Activated T-cell treated with anti-CD3 and anti-CD28 coated beads, Interleukin-2, amount 50 U/mL, for 4 hours (primary cell): ENCODE measurements at regions not wholly inside any gene's neighbourhood (a gene's known extent, or its start where the extent isn't known, plus 50 kb on each side); places are given as distances from the start of the nearest gene placed in this dataset.

Experiments
- ATAC-seq, 2 donors: fragments of 200-7000 bp; cut with Tn5 transposase; one replicate each; pipeline ENCODE4 v1.10.0; 2021
- DNase-seq: peaks from one replicate; pipeline ENCODE4 v3.0.0-alpha.2; 2020
- H3K27me3 Mint-ChIP-seq: one replicate; pipeline ENCODE4 v1.8.0; 2021; ENCODE audit warnings: low read depth, mixed read lengths
- H3K36me3 Mint-ChIP-seq: one replicate; pipeline ENCODE4 v1.8.0; 2022; ENCODE audit warnings: mixed read lengths; ENCODE audit not compliant: insufficient read depth
- H3K4me1 Mint-ChIP-seq: one replicate; pipeline ENCODE4 v1.8.0; 2021; ENCODE audit warnings: low read depth, mixed read lengths
- H3K4me3 Mint-ChIP-seq: one replicate; pipeline ENCODE4 v1.8.0; 2021; ENCODE audit warnings: mild to moderate bottlenecking, moderate library complexity, mixed read lengths
- H3K9me3 Mint-ChIP-seq: one replicate; pipeline ENCODE4 v1.8.0; 2021; ENCODE audit warnings: mixed read lengths

- ATAC-seq: no peak
- no peak overlapping the region for H3K4me3 Mint-ChIP-seq
- H3K36me3 Mint-ChIP-seq: no peaks in the 10 kb centered on the region
- no peaks in the 10 kb centered on the region for H3K4me1 Mint-ChIP-seq
- no peak for DNase-seq
- peaks cover 3% of the 10 kb centered on the region for H3K9me3 Mint-ChIP-seq
- H3K27me3 Mint-ChIP-seq: no peaks in the 10 kb centered on the region
Observed at GRCh38 chr5:18325431-18325830, 691.2 kb downstream of the TAF11L14 start.

GRCh38 chr5:18329328-18329727 lies 695.1 kb downstream of the TAF11L14 start:
- no peak overlapping the region for H3K4me3 Mint-ChIP-seq
- H3K4me1 Mint-ChIP-seq: no peaks in the 10 kb centered on the region
- H3K36me3 Mint-ChIP-seq: no peaks in the 10 kb centered on the region
- peaks cover 10% of the 10 kb centered on the region for H3K9me3 Mint-ChIP-seq
- ATAC-seq (no peak), DNase-seq (no peak)
- no peaks in the 10 kb centered on the region for H3K27me3 Mint-ChIP-seq

DNA sequence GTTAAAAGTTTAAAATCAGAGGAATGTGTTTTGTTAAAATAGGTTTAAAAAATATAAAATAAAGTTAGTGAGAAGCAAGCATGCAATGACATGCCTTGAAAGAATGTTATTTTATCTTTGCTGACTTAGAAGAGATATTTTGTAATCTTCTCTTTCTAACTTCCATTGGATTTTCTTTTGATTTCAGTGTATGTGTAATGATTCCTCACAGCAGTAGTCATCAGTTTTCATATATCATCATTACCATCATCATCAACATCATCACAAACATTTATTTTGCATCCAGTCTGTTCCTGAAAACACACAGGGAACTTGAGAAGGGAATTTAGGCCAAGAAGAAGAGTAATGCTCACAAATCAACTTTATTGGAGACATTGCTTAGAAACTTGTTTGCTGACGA lies 699.6 kb downstream of the TAF11L14 start:
- Mint-ChIP-seq H3K9me3 (peaks cover 10% of the 10 kb centered on the region), H3K36me3 (no peaks in the 10 kb centered on the region), H3K4me1 (no peaks in the 10 kb centered on the region), H3K4me3 (no peak overlapping the region), H3K27me3 (no peaks in the 10 kb centered on the region)
- ATAC-seq (no peak), DNase-seq (no peak)

DNA sequence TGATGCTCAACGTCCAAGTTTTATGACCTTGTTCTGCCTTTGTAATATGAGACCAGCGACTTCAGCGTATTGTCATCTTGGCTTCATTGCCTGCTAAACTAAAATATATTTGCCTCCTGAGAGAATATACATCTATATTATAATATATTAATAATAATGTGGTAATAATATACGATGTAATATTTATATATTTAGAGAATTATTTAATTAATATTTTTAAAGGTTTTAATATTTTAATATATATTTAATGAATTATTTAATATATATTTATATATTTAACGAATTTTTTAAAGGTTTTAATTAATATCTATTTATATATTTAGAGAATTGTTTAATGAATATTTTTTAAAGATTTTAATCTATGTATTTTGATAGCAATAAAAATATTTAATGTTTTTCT lies 700.7 kb downstream of the TAF11L14 start:
- Mint-ChIP-seq H3K4me3 (no peak overlapping the region), H3K4me1 (no peaks in the 10 kb centered on the region), H3K36me3 (no peaks in the 10 kb centered on the region), H3K27me3 (no peaks in the 10 kb centered on the region), H3K9me3 (peaks cover 10% of the 10 kb centered on the region)
- ATAC-seq (no peak), DNase-seq (no peak)

DNA sequence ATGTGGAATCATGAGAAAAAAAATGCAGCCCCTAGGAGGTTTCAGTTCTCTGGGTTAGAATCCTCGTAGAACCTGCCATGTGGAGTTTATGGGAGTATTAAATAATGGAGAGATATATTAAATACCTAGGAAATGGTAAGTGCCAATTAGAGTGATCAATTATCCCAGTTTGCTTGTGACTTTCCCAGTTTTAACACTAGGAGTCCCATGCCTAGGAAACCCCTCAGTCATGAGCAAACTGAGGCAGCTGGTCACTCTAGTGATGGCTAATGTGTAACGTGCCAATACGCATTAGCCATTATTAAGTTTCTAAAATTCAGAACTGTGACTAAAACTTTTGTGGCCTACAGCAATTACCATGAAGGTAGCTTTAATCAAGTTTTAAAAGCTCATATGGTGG lies 720.6 kb downstream of the TAF11L14 start:
- Mint-ChIP-seq H3K4me1 (no peaks in the 10 kb centered on the region), H3K4me3 (no peak overlapping the region), H3K9me3 (no peaks in the 10 kb centered on the region), H3K36me3 (no peaks in the 10 kb centered on the region), H3K27me3 (no peaks in the 10 kb centered on the region)
- DNase-seq (no peak), ATAC-seq (no peak)

- no peaks in the 10 kb centered on the region for H3K4me1 Mint-ChIP-seq
- no peaks in the 10 kb centered on the region for H3K27me3 Mint-ChIP-seq
- ATAC-seq (no peak), DNase-seq (no peak)
- H3K9me3 Mint-ChIP-seq: no peaks in the 10 kb centered on the region
- no peaks in the 10 kb centered on the region for H3K36me3 Mint-ChIP-seq
- no peak overlapping the region for H3K4me3 Mint-ChIP-seq
Observed at GRCh38 chr5:18357486-18357885, 723.2 kb downstream of the TAF11L14 start.

DNA sequence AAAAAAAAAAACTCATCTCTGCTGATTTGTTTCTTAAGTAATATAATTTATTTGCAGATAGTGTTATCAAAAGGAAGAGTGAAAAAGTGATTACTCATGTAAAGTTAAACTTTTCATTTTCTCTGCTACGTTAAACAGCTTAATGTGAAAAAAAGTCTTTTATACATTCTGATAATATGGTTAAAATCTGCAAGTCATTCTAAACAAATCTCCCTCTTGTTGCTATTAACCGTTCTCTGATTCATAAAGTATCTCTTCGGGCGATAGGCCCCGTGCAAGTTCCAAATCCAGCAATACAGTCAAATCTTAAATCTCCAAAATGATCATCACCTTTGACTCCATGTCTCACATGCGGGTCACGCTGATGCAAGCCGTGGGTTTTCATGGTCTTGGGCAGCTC lies 732.0 kb downstream of the TAF11L14 start:
- Mint-ChIP-seq H3K4me1 (no peaks in the 10 kb centered on the region), H3K4me3 (no peak overlapping the region), H3K9me3 (no peaks in the 10 kb centered on the region), H3K36me3 (no peaks in the 10 kb centered on the region), H3K27me3 (no peaks in the 10 kb centered on the region)
- ATAC-seq (no peak), DNase-seq (no peak)

DNA sequence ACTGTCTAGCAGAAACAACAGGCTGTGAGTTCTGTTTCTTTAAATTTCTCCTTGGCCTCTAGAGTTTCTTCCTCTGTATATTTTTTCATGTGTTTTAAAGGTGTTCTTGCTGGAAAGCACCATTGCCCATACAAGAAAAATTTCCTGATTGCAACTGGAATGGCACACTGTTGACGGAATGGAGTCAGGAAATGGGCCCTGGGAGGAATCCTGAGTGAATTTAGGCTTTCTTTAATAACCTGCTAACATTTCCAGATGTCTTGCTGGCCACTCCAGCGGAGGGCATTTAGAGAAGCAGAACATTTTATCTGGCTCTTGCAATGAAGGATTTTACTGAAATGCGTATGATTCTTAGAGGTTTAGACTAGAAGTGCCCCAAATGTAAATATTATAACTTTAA lies 736.3 kb downstream of the TAF11L14 start:
- H3K27me3 Mint-ChIP-seq: no peaks in the 10 kb centered on the region
- no peaks in the 10 kb centered on the region for H3K4me1 Mint-ChIP-seq
- DNase-seq: no peak
- no peak overlapping the region for H3K4me3 Mint-ChIP-seq
- no peaks in the 10 kb centered on the region for H3K36me3 Mint-ChIP-seq
- no peaks in the 10 kb centered on the region for H3K9me3 Mint-ChIP-seq
- ATAC-seq: no peak

- no peaks in the 10 kb centered on the region for H3K9me3 Mint-ChIP-seq
- no peaks in the 10 kb centered on the region for H3K4me1 Mint-ChIP-seq
- DNase-seq (no peak), ATAC-seq (no peak)
- no peaks in the 10 kb centered on the region for H3K27me3 Mint-ChIP-seq
- no peak overlapping the region for H3K4me3 Mint-ChIP-seq
- no peaks in the 10 kb centered on the region for H3K36me3 Mint-ChIP-seq
Observed at GRCh38 chr5:18375641-18376040, 741.4 kb downstream of the TAF11L14 start.

DNA sequence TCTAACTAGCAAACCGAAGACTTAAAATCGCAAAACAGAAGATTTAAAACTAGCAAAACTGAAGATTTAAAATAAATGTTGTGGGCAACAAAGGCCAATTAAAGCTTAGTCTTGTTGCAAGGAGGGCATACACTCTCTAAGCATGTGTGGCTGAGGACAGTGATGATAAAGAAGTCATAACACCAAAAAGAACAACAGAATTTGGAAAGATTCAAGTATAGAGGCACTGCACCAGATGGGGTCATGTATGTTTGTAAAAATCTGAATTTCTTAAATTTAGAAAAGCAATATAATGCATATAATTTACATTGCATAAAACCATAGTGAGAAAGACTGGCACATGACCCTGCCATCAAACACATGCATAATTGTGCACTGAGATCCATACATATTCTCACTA lies 743.8 kb downstream of the TAF11L14 start:
- ATAC-seq (no peak), DNase-seq (no peak)
- Mint-ChIP-seq H3K4me1 (no peaks in the 10 kb centered on the region), H3K4me3 (no peak overlapping the region), H3K36me3 (no peaks in the 10 kb centered on the region), H3K27me3 (no peaks in the 10 kb centered on the region), H3K9me3 (no peaks in the 10 kb centered on the region)

DNA sequence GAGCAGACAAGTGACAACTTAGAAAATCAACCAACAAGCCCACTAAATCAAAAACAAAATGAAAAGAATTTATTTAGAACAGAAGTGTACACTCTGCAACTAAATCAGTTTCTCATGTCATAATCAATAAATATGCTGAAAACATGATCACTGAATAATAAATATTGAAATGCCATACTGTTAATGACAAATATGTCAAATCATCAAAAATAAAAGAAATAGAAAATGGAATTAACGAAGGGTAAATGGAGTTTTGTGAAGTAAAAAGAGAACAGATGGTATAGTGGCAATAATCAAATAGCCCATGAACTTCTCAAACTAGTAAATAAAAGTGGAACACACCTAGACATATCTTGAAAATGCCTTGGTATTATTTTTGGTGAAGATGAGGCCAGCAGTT lies 744.9 kb downstream of the TAF11L14 start:
- Mint-ChIP-seq H3K4me3 (no peak overlapping the region), H3K27me3 (no peaks in the 10 kb centered on the region)

DNA sequence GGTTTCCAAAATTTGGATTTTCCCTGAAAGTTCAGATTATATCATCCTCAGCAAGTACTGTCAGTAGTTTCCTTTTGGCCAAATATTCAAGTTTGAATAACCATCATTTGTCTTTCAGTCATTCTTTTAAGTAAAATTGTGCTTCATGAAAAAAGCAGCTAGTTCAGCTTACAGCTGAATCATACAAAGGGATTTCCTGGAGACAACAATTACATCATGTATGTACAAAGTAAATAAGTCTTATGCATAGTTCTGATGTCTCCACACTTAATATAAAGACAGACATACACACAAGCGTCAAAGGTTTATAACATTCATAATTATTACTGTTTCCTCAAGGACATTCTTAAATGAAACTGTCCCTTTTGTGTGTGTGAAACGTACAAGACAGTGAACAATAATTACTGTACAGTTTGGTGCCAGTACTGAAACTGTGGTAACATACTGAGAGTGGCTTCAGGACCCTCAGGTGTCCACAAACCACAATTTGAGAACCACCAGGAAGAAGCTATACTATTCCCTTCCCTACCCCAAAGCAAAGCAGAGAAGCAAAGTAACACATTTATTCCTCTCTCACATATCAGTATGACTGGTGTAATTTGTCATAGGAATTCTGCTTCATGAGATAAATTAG lies 746.6 kb downstream of the TAF11L14 start:
- Mint-ChIP-seq H3K36me3 (no peaks in the 10 kb centered on the region), H3K4me3 (no peak overlapping the region), H3K9me3 (no peaks in the 10 kb centered on the region), H3K4me1 (no peaks in the 10 kb centered on the region), H3K27me3 (no peaks in the 10 kb centered on the region)
- DNase-seq: no peak
- no peak for ATAC-seq

More for the DNA sequence above, 744.9 kb downstream of the TAF11L14 start:
- no peaks in the 10 kb centered on the region for H3K9me3 Mint-ChIP-seq
- ATAC-seq: no peak
- no peaks in the 10 kb centered on the region for H3K4me1 Mint-ChIP-seq
- no peaks in the 10 kb centered on the region for H3K36me3 Mint-ChIP-seq
- no peak for DNase-seq

- no peaks in the 10 kb centered on the region for H3K36me3 Mint-ChIP-seq
- no peaks in the 10 kb centered on the region for H3K4me1 Mint-ChIP-seq
- H3K9me3 Mint-ChIP-seq: no peaks in the 10 kb centered on the region
- H3K4me3 Mint-ChIP-seq: no peak overlapping the region
- H3K27me3 Mint-ChIP-seq: no peaks in the 10 kb centered on the region
- DNase-seq (peak; percentile 6), ATAC-seq (no peak)
Observed at GRCh38 chr5:18393565-18394442, 759.5 kb downstream of the TAF11L14 start.

GRCh38 chr5:18394443-18394804 lies 760.2 kb downstream of the TAF11L14 start:
- Mint-ChIP-seq H3K4me1 (no peaks in the 10 kb centered on the region), H3K36me3 (no peaks in the 10 kb centered on the region), H3K4me3 (no peak overlapping the region), H3K9me3 (no peaks in the 10 kb centered on the region), H3K27me3 (no peaks in the 10 kb centered on the region)
- no peak for DNase-seq
- ATAC-seq: no peak
